AG10803 (cell line): ENCODE measurements at regions not wholly inside any gene's neighbourhood (a gene's known extent, or its start where the extent isn't known, plus 50 kb on each side); places are given as distances from the start of the nearest gene placed in this dataset.
"Not testable (repeated sequence)": the region's sequence is repeated elsewhere in the genome, so short reads cannot be mapped to it uniquely, and the experiment has no call there.

Source experiments
- DNase-seq: peaks from one replicate; pipeline ENCODE4 v3.0.0; 2010; ENCODE audit warnings: low read depth
- H3K4me3 ChIP-seq: 2 replicates; pipeline ENCODE4 v1.5.1; 2011; ENCODE audit warnings: mild to moderate bottlenecking, low read length, control low read depth
- TF ChIP-seq, protein P1 (sequence below): conservative IDR thresholded peaks from 2 replicates; pipeline ENCODE4 v1.5.1; 2011; ENCODE audit warnings: mild to moderate bottlenecking, low read length, control low read depth, inconsistent platforms

DNA sequence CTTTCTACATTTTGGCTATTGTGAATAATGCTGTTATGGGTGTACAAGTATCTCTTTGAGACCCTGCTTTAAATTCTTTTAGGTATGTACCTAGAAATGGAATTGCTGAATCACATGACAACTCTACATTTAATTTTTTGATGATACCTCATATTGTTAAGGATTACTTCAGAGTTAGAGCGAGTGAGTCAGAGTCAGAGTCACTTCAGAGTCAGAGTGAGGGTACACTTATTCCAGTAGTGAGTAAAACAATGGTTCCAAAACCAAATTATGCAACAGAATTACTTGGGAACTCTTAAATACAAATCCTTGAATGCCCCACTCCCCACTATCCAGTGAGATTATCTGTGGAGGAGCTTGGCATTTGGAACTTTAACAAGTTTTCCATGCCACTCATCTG, 50.3 kb upstream of the SNRK start:
- no peak overlapping the region for H3K4me3 ChIP-seq
- no peak for DNase-seq
- TF ChIP-seq, protein P1, sequence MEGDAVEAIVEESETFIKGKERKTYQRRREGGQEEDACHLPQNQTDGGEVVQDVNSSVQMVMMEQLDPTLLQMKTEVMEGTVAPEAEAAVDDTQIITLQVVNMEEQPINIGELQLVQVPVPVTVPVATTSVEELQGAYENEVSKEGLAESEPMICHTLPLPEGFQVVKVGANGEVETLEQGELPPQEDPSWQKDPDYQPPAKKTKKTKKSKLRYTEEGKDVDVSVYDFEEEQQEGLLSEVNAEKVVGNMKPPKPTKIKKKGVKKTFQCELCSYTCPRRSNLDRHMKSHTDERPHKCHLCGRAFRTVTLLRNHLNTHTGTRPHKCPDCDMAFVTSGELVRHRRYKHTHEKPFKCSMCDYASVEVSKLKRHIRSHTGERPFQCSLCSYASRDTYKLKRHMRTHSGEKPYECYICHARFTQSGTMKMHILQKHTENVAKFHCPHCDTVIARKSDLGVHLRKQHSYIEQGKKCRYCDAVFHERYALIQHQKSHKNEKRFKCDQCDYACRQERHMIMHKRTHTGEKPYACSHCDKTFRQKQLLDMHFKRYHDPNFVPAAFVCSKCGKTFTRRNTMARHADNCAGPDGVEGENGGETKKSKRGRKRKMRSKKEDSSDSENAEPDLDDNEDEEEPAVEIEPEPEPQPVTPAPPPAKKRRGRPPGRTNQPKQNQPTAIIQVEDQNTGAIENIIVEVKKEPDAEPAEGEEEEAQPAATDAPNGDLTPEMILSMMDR: no peak

DNA sequence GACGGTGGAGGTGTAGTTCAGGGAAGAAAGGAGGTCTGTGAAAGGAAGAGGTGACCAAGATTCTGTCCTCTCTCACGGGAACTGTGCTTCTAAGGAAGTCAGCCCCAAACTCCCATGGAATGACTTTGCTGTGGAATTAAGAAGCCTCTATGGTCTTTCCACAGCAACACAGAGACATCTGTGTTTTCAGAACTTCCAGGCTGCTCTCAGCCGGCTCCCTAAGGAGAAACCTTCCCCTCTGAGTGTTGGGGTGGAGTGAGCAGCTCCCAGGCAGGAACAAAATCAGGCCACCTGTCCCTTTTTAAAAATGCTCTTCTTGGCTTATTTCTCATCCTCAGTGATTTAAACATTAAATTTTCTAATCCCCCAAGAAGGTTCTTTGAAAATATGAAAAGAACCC, 53.3 kb upstream of the SNRK start:
- no peak for DNase-seq
- TF ChIP-seq, protein P1: no peak
- no peak overlapping the region for H3K4me3 ChIP-seq

DNA sequence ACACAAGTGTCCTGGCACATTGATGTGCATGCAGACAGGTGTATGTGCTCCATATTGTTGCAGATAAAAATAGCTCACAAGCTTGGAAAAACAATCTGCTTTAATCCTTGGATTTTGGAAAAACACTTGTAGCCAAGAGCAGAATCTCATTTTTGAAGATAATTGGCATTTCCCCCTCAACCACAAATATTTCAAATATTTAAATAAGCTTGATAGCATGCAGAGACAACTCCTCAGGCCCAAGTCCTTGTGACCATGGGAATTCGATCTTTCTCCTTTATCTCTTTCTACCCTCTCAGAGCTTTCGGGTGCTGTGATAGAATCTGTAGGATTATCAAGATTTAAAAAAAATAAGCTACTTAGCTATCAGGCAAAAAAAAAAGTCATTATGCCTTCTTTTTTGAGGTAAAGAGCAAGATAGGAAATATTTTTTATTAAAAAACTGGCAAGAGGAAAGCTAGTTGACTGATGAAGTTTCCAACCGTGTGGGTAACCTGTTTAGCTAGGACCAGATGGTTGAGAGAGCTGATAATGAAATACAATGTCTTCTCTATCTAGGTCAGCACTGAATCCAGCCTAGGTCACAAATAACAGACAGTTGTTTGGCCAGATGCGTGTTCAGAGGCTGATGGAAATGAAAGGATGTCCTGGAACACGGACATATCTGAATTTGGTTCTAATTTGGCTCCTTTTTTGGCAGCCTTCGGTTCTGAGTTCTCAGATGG, 54.9 kb upstream of the SNRK start:
- DNase-seq: peak; percentile 75
- no peak overlapping the region for H3K4me3 ChIP-seq
- TF ChIP-seq, protein P1: no peak

DNA sequence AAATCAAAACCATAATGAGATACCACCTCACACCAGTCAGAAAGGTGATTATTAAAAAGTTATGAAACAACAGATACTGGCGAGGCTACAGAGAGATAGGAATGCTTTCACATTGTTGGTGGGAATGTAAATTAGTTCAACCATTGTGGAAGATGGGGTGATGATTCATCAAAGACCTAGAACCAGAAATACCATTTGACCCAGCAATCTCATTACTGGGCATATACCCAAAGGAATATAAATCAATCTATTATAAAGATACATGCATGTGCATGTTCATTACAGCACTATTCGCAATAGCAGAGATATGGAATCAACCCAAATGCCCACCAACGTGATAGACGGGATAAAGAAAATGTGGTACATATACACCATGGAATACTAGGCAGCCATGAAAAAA, 56.5 kb upstream of the SNRK start:
- not testable (repeated sequence) for H3K4me3 ChIP-seq, DNase-seq

DNA sequence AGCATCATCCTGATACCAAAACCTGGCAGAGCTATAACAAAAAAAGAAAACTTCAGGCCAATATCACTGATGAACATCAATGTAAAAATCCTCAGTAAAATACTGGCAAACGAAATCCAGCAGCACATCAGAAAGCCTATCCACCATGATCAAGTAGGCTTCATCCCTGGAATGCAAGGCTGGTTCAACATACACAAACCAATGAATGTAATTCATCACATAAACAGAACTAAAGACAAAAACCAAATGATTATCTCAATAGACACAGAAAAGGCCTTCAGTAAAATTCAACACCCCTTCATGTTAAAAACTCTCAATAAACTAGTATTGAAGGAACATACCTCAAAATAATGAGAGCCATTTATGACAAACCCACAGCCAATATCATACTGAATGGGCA, 58.7 kb upstream of the SNRK start:
- H3K4me3 ChIP-seq, DNase-seq: not testable (repeated sequence)

DNA sequence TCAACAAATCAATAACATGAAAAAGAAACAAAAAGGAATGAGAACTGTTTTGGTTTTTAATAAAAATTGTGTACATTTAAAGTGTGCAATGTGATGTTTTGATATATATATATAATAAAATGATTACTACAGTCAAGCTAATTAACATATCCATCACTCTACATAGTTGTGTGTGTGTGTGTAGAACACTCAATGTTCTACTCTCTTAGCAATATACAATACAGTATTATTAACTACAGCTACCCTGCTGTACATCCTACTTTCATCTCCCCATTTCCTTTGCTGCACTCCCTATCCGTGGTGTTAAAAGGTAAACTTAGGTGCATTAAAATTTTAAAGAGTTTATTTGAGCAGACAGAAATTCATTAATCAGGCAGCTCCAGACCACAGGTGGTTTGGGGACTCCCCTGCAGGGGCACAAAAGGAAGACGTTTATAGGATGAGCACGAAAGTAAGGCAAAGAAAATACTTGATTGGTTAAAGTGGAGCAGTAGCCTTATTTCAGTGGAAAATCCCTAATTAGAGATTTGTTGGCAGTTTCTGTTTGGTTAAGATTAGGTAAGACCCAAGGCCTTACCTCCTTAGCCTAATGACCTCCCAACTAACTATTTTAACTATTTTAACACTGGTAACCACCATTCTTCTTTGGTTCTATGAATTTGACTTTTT, 61.8 kb upstream of the SNRK start:
- H3K4me3 ChIP-seq: no peak overlapping the region
- TF ChIP-seq, protein P1: no peak
- no peak for DNase-seq

DNA sequence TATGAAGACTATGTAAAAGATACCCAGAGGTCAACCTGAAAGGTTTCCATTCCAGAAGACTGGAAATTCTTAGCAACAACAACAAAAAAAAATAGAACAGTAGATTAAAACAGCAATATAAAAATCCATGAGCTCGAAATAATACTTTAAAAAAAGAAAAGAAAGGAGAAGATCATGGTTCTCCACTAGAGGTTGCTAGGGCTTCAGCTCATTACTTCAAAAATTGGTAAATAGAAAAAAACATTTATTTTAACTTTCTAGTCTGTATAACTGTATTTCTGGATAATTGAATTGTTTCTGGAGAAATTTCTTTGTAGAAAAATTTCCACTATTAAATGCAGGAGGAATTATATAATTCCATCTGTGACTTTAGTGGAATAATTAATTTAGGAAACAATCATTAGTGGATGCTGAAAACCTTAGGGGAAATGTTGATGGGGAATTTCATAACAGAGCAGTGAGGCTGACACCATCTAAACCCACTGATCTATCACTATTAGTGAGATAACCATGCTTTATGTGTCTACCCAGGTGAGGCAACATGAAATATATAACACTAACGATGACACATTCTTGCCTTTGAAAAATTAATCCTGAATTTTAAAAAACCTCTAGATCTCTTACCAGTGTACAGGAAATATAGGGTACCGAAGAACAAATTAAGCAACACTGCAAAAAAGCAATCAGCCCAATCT, 62.5 kb upstream of the SNRK start:
- H3K4me3 ChIP-seq: no peak overlapping the region
- no peak for DNase-seq
- TF ChIP-seq, protein P1: peak; percentile 60

DNA sequence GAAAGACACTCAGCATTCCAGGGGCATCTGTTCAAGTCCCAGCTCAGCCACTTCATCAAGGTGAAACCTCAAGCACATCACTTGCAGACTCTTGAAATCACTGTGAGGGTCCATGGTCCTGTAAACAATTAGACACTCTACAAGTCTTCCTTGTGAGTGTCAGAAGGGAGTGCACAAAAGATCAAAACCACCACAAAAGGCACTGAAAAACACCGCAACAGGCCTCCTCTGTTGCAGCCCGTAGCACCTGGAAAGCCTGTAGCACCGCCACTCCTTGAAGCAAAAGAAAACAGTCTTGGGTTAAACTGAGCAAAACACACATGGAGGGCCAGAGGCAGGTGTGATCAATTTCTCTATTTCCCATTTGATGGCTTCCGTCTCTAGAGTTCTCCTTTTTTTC, 63.8 kb upstream of the SNRK start:
- TF ChIP-seq, protein P1: no peak
- no peak for DNase-seq
- H3K4me3 ChIP-seq: no peak overlapping the region
